ENCODE measurements at regions not wholly inside any gene's neighbourhood (a gene's known extent, or its start where the extent isn't known, plus 50 kb on each side); places are given as distances from the start of the nearest gene placed in this dataset.

DNA sequence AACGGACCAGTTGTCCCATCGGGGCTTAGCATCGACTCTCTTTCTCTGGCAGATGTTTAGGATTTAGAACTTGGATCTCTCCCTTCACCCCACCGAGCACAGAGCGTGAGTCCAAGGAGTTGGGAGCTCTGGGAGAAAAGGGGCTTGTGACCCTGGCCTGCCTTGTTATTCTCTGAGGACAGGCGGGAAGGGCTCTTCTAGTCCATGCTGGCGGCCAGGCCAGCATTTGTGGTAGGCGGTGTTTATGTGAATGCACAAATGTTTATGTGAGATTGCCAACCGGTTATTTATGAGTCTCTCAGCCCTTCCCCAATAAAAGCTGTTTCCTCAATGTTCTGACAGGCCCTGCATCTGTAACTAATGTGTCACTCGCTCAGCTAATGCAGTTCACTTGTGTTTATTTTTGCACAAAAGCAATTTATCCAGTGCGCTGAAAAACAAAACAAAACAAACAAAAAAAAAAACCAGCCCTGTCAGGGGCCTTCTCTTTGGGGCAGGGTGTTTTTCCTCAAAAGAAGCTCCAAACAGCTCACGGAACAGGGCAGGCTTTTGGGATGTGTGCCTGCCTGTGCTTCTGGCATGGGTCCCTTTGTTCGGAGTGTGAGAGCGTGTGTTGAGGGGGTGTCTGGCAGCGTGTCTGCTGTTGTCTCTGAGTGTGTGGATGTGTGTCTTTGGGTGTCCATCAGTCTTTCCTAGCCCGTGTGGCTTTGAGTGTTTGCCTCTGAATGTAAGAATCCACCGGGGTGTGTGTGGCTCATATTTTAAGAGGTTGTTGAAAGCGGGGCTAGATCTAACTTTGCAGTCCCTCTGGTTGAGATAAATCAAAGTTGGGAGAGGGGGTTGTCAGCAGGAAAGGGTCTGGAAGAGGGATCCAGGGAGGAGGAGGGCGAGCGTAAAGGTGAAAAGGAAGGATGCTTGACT lies 52.8 kb upstream of the HAAO start:
- no peak for TF ChIP-seq EP300 (IDR thresholded peaks at IDR 0.05; ENCODE audit: low read depth)
- TF ChIP-seq, protein P1, sequence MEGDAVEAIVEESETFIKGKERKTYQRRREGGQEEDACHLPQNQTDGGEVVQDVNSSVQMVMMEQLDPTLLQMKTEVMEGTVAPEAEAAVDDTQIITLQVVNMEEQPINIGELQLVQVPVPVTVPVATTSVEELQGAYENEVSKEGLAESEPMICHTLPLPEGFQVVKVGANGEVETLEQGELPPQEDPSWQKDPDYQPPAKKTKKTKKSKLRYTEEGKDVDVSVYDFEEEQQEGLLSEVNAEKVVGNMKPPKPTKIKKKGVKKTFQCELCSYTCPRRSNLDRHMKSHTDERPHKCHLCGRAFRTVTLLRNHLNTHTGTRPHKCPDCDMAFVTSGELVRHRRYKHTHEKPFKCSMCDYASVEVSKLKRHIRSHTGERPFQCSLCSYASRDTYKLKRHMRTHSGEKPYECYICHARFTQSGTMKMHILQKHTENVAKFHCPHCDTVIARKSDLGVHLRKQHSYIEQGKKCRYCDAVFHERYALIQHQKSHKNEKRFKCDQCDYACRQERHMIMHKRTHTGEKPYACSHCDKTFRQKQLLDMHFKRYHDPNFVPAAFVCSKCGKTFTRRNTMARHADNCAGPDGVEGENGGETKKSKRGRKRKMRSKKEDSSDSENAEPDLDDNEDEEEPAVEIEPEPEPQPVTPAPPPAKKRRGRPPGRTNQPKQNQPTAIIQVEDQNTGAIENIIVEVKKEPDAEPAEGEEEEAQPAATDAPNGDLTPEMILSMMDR (IDR thresholded peaks at IDR 0.05), result no peak
- no peak for TF ChIP-seq POLR2A (IDR thresholded peaks at IDR 0.05)

Measured in transverse colon (tissue), 3 donors.